ENCODE measurements at regions not wholly inside any gene's neighbourhood (a gene's known extent, or its start where the extent isn't known, plus 50 kb on each side); places are given as distances from the start of the nearest gene placed in this dataset.
"Not testable (repeated sequence)": the region's sequence is repeated elsewhere in the genome, so short reads cannot be mapped to it uniquely, and the experiment has no call there.

DNA sequence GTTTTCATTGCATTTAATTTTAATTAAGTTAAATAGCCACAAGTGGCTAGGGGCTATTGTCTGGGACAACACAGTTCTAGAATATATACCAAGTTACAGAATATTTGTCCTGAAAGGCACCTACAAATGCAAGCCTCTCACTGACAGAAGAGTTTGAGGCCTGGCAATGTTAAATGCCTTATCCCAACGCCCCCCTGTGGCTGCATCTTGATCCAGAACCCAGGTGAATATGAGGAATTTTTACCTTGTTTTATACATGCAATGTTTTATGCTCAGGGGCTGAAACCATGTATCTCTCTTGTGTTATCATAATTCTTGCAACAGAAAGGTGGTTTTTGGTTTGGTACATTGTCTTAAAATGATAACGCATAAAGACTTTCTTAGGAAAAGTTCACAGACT lies 71.8 kb upstream of the SEC11C start:
- DNase-seq (ENCODE audit: low spot score), result no peak
- no peak overlapping the region for H3K27ac ChIP-seq
- TF ChIP-seq, protein P1, sequence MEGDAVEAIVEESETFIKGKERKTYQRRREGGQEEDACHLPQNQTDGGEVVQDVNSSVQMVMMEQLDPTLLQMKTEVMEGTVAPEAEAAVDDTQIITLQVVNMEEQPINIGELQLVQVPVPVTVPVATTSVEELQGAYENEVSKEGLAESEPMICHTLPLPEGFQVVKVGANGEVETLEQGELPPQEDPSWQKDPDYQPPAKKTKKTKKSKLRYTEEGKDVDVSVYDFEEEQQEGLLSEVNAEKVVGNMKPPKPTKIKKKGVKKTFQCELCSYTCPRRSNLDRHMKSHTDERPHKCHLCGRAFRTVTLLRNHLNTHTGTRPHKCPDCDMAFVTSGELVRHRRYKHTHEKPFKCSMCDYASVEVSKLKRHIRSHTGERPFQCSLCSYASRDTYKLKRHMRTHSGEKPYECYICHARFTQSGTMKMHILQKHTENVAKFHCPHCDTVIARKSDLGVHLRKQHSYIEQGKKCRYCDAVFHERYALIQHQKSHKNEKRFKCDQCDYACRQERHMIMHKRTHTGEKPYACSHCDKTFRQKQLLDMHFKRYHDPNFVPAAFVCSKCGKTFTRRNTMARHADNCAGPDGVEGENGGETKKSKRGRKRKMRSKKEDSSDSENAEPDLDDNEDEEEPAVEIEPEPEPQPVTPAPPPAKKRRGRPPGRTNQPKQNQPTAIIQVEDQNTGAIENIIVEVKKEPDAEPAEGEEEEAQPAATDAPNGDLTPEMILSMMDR (IDR thresholded peaks at IDR 0.05), result no peak

DNA sequence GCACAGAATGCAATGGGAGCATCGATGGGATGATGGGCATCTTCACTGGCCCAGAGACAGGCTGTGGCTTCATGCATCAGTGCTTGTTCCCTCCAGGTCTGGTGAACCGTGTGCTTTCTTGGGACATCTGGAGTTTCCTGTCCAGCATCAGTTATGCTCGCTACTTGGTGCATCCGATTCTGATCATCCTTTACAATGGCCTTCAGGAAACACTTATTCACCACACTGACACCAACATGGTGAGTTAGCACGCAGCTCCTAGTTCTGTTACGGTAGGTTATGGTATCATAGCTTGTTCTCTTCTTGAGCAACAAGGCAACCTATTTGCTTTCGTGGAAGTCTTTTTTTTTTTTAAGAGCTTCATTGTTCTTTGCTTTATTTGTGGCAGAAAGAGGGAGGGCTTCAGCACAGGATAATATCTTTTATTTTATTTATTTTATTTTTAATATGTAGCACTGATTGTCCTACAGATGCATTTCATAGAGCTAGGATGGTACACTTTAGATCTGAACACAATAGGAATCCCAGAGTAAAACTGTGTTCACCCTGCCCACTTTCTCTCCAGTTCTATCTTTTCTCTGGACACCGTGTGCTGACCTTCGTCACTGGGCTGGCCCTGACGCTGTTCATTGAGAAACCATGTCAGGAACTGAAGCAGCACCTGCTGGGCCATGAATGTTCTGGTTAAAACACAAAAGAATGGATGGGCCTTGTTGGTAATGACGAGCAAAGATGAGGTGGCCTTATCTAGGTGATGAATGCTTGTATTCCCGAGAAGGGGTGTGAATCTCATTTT lies 71.2 kb upstream of the SEC11C start:
- Histone ChIP-seq H3K27ac (no peak overlapping the region), H3K4me3 (no peak overlapping the region)
- peak; percentile 26 for DNase-seq (ENCODE audit: low spot score)
- TF ChIP-seq, protein P1 (IDR thresholded peaks at IDR 0.05), result no peak

More for the DNA sequence above, 71.8 kb upstream of the SEC11C start:
- no peak overlapping the region for H3K4me3 ChIP-seq

DNA sequence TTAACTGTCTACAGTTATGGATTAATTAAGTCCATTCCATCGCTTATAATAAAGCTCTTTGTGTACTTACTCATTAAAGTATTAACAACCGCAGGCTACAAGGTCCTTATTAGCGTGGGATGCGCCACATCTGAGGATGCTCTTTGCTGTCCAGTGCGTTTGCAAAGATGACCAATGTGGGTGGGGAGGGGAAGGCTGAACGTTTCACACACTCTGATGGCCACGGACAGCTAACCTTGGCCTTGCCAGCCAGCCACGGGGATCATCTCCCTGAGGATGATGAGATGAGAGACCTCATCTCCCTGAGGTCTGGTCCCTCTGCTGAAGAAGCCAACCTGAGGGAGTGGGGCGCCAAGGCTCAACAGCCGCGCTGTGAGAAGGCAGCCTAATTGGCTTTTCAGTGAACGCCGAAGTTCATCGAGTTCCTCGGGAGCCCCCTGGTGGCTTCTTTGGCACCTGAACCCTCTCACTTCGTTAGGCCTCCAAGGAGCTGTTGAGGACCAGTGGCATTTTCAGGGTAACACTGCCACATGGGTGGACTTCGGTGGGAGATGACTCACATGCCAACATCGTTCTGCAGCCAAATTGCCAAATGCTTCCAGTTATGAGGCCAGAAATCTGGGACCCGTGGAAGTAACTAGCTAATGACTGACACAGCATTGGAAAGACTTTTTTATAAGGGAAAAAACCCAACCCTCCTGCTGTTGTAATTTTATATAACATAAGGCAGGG lies 69.3 kb upstream of the SEC11C start:
- TF ChIP-seq, protein P1 (IDR thresholded peaks at IDR 0.05), result peak; percentile 72
- Histone ChIP-seq H3K27ac (no peak overlapping the region), H3K4me3 (no peak overlapping the region)
- DNase-seq (ENCODE audit: low spot score), result peak; percentile 86

DNA sequence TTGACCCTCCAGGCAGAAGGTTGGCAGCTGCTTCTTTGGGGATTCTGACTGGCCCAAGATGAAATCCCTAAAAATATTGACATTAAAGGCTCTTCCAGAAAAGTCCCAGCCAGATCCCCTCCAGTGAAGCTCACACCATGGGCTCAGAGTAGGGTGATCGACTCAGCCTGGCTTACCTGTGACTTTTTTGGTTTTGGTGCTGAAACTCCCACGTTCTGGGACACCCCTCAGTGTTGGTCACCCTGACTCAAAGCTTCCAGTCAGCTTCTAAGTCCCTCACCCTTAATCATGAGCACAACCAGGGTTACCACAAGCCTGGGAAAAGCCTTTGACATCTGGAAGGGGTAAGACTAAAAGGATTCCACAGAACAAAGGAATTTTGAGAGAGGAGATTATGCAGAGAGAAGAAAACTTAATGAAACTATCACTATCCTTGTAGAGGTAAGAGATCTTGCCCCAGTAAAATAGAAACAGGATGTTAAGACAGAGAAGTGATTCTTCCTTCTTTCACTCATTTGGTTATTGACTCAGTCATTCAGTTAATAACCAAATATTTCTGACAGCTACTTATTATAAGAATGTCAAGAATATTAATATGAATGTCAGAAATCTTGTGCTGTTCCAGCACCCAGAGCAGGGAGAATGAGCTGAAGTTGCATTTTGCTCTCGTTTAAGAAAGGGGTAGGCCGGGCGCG lies 66.8 kb upstream of the SEC11C start:
- TF ChIP-seq, protein P1 (IDR thresholded peaks at IDR 0.05), result no peak

DNA sequence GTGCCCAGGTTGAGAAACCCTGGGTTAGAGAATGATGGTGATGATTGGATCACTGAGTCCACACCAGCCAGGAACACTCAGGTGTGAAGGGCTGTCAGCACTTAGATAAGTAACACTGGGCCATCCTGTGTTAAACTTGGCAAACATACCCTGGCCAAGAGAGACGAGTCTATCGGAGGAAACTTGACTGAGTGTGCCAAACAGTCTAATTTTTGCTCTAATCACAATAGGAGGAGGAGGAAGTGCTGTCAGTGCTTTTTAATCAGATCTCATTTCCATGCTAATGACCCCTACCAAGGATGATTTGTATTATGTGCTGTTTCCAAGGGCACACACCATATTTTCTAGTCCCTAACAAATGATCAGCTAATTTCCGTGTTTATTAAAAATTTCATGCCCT lies 63.8 kb upstream of the SEC11C start:
- Histone ChIP-seq H3K4me3 (no peak overlapping the region), H3K27ac (no peak overlapping the region)
- TF ChIP-seq, protein P1 (IDR thresholded peaks at IDR 0.05), result no peak
- DNase-seq (ENCODE audit: low spot score), result no peak

More for the DNA sequence above, 66.8 kb upstream of the SEC11C start:
- no peak overlapping the region for H3K4me3 ChIP-seq
- H3K27ac ChIP-seq, result no peak overlapping the region
- no peak for DNase-seq (ENCODE audit: low spot score)

DNA sequence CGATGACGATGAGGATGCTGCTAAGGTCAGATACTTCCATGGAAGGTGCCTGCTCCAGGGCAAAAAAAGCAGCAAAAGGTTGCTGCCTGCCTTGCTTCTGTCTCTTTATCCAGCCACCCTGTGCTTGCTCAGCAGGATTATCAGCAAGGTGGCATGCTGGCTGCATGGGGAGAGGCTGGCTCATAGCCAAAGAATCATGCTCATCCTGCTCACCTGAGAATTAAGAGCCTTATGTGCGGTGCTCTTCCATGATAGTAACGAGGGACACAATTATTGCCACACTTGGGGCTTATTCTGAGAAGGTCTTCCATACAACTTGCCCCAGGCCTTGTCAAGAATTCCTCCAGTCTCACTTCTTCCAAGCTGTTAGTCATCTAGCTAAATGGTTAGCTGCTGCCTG lies 60.4 kb upstream of the SEC11C start:
- no peak for DNase-seq (ENCODE audit: low spot score)
- Histone ChIP-seq H3K4me3 (no peak overlapping the region), H3K27ac (no peak overlapping the region)
- TF ChIP-seq, protein P1 (IDR thresholded peaks at IDR 0.05), result no peak

DNA sequence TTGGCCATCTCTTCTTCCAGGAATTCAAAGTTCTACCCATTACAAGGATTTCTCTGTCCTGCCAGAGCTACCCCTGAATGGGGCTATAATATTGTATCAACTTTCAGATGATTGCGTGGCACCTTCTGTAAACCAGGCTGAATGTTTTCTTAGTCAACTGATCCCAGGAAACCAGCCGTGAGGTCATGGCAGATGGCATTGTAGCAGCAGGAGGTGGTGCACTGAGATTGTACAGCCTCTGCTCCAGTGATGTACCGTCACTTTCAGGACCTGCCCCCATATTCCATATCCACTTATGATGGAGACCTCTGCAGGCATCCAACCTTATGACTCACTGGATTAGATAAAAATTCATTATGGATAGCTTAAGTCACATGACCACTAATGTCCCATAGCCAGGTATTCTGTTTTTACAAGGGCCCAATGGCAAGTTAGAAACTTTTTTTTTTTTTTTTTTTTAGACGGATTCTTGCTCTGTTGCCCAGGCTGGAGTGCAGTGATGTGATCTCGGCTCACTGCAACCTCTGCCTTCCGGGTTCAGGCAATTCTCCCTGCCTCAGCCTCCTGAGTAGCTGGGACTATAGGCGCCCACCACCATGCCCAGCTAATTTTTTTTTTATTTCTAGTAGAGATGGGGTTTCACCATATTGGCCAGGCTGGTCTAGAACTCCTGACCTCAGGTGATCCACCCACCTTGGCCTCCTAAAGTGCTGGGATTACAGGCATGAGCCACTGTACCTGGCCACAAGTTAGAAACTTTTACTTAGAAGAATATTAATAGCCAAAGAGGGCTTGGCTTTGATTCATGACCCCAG lies 59.8 kb upstream of the SEC11C start:
- not testable (repeated sequence) for H3K4me3 ChIP-seq; H3K27ac ChIP-seq; DNase-seq (ENCODE audit: low spot score)
